COLO668 (cell line): ENCODE measurements at regions not wholly inside any gene's neighbourhood (a gene's known extent, or its start where the extent isn't known, plus 50 kb on each side); places are given as distances from the start of the nearest gene placed in this dataset.

ENCODE experiments used
- DNase-seq: peaks from one replicate; lab custom pipeline; 2025; ENCODE audit not compliant: unreplicated experiment; lab: John Stamatoyannopoulos, UW

DNA sequence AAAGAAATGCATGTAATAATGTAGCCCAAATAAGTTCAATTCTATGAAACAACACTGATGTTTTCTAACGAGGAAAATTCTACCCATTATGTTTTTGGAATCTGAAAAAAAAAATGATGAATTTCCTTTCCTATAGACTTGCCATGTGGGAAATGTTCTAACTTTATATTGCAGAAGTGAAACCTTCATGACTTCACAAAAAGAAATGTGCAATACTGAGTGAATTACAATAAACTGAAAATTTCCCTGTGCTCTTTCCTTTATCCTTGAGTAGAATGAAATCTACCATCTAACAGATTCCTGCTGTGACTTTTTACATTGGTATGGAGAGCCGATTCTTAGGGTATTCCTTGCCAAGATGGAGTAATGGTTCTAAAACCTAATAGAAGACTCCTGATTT is 1622.5 kb downstream of the MAT2B start:
- no peak for DNase-seq

DNA sequence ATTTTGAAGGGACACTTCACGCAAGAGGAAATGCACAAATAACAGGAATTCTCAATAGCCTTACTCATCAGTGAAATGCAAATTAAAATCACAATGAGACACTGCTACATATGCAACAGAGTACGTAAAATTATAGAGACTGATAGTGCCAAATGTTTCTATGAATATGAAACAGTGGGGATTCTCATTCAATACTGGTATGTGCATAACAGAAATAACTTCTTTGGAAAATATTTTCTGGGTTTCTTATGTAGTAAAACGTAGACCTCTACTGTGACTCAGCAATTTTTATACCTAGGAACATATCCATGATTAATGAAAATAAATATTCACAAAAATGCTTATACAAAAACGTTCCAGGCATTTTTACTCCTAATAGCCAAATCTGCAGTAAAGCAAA is 1625.2 kb downstream of the MAT2B start:
- DNase-seq: no peak

DNA sequence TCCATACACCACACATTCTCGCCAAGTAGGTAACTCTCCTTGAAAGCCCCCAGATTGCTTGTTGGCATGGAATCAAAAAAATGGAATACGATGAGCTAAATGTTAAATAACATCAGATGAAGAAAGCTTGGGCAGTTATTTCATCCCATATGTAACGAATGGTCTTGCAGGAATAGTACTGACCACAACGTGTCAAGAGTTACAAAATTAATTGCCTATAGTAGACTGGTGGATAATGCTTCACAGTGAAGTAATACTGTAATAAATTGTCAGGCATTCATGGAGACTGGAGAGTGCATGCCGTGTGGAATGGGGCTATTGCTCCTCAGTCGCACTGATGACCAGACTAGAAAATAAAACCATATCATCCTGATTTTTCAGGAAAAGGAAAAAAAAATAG is 1628.7 kb downstream of the MAT2B start:
- DNase-seq: no peak

DNA sequence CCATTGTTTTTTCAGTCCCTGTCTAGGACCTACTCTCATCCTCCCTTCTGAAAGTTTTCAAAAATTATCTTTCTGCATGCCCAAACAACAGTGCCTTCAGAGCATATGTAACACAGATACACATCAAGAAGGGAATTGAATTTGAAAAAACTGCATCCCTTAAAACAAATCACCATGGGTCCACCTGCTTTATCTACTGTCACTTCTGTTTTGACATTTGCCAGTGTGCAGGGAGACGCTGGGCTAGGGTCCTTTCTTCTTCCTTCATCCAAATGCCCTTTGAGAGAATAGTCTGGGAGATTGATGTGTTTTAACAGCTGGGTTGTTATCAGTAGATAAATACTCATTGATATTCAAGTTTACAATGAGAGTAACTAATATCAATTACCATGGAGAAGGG is 1630.1 kb downstream of the MAT2B start:
- DNase-seq: no peak

DNA sequence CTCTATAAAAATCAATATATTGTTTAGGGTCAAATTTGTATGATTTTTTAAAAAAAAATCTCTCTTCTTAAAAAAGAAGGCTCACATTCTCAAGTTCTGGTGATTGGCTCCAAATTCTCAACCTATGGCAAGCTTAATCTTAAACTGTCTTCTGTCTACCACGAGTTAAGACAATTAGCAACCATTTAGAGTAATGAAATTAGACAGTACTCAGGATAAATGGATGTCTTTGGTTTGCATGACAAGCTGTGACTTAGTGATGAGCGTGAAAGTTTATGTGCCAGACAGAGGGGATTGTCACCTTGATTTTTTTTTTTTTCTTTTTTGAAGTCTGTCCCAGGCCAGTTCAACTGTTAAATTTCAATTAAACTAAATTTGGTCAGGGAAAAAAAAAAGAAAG is 1632.3 kb downstream of the MAT2B start:
- no peak for DNase-seq

DNA sequence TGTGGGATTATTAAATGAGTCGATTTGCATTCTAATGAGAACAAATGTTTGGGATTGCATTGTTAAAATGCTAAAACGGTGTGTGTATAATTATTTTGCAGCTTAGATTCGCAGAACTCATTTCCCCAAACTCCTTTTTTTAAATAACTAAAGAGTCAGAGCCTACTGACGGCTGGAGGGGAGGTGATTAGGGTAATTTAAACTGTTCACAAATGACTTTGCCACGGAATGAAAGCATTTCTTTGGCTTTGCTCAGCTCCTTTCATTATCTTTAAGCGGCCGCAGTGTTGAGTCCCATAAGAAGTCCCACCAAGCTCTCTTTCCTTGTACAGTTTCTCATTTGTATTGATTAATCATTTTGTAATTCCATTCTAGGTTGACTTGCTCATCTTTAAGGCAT is 1632.8 kb downstream of the MAT2B start:
- DNase-seq: no peak

DNA sequence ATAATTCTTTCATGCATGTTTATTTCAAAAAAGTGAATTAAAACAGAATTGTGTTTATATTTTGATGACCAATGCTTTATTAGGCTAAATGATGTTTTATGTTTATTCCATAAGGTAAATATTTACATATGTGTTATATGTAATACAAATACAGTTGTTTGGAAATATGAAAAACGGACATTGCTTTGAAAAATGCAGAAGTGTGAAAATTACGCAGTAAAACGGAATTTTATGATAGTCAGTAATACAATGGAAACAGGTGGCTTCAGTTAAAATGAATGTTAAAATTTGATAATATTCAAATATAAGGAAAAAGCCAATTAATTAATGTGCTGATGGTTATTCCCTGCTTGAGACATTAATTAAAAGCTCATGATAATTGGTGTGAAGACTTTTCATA is 1633.8 kb downstream of the MAT2B start:
- DNase-seq: no peak

DNA sequence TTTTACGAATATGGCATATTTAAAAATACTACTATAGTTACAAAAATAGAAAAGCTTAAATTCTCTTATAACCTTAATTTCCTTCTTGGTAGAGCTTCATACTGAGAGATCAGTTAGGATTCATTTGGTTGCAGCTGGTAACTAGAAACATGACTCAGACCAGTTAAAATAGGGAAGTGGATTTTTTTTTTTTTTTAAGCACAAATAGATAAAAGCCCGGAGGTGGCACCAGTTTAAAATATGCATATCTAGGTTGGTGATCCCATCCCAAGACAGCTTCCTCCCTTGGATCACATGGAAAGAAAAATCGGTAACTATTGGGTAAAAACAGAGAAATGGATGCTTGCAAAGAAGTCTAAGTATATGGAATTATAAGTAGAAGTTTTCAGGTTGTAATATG is 1634.3 kb downstream of the MAT2B start:
- DNase-seq: no peak

DNA sequence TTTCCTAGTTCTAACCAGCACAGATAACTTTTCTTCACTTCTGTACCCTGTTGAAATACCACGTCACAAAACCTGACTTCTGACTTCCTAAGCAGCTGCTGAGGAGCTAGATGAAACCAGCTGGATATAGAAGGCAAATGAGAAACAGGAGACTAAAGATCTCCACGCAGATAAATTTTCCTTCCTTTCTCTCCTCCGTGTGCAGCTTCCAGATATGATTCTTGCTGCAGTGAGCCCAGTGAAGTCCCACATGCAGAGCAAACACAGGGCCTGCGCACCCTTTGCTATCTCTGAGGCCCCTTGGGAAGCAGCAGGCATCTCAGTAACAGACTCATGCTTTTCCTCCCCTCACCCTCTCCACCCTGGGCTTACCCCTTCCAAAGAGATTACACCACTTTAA is 1638.3 kb downstream of the MAT2B start:
- DNase-seq: no peak

DNA sequence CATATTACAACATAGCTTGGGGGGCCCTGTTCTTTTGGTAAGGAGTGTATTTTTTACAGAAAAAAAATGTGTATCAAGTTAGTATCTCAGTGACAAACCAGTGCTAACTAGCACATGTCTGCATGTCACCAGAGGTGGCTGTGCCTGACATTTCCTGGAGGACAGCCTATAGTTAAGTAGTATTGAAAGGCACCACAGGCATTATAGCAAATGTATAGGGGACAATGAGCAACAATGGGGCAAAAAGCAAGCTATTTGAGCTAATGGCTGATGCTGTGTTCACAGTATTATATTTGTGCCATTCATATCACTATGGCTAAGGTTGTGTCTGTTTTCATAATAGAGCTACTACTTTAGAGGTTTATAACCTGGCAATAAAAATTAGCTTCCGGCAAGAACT is 1644.0 kb downstream of the MAT2B start:
- DNase-seq: no peak

DNA sequence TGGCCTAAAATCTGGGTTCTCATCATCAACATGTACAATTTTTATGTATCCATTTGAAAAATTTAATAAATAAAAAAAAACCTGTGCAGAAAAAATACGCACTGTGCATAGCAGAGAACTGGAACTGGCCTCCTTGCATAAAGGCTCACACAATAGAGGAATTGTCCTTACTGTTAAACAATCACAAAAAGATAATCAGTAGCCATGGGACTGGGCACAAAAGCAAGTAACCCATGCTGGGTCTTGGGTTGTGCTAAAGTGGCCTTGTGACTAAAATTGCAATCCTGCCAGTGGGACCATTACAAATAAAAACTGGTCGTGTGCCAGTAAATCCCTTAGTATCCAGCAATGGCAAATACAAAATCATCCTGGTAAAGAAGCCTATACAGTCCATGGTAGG is 1646.6 kb downstream of the MAT2B start:
- DNase-seq: no peak

DNA sequence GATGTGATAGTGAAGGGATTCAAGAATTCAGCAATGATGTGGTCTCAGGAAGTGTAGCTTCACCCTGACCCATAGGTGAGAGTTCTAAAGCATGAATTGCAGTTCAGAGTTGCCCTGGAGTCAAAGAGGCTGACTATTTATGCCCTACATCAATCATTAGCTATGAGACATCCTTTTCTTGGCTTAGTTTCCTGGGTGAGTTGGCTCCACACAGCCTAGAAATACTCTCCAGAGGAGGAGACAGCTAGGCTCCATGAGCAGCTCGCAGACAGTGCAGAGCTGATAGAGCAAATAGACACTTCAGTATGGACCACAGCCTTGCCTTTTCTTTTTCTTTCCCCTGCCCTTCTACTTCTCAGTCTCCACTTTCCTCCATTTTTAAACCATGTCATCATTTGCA is 1651.8 kb downstream of the MAT2B start:
- no peak for DNase-seq

DNA sequence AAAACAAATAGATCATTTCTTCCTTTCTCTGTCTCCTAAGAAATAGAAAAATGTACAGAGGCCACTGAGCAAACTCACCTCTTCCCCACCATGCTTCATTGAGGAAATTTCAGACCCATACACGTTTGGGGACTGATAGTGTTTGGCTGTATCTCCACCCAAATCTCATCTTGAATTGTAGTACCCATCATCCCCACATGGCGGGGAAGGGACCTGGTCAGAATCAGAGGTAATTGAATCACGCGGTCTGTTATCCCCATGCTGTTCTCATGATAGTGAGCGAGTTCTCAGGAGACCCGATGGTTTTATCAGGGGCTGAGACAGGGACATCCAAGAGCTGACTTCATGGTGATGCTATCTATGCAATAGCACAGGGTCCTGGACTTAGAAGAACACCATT is 1655.8 kb downstream of the MAT2B start:
- no peak for DNase-seq

DNA sequence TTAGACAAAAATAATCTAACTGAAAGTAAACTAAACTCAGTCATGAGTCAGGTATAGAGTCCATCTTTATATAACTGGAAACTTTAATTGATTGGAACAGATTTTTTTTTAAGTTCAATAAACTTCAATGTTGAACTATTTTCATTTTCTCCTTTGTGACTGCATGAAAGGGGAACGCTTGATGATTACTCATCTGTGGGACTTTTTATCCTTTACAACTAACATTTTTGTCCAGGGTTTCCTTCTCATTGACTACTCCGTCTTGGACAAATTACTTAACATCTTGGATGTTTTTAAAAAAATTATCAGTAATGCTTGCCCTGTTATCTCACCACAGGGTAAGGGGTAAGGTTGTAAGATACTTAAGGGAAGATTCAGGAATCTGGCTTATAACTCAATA is 1658.4 kb downstream of the MAT2B start:
- DNase-seq: no peak

DNA sequence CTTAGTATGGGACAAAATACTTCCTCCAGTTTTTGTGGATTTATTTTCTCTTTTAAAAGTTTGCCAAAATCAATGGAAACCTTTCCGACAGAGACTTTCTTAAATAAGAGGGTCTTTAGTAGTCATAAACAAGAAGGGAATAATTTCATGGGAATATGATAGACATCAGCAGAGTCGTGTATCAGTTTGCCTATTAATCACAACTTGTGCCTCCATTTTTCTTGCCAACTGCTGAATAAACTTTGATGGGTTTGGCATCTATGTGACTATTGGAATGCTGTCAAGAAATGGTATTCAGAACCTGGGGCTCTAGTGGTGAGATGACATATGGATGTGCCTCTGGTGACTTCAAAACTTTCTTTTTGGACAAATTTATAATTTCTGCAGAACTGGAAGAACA is 1668.2 kb downstream of the MAT2B start:
- DNase-seq: no peak

DNA sequence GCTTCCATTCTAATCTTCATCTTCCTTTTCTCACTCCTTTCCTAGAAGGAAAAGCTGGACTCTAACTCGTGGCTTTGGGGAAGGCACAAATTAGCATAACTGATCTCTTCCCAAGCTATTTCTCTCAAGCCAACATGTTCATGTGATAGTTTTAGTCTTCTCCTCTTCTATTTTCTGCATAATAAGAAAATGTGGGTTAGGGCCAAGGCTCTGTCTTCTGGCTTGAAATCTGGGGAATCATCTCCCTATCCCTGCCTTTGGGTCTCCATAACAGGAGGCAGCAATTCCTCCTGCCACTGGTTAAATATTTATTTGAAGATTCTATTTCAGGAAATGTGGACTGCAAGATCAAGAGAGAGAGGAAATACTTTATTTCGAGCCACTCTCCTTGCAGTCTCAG is 1669.6 kb downstream of the MAT2B start:
- DNase-seq: no peak

DNA sequence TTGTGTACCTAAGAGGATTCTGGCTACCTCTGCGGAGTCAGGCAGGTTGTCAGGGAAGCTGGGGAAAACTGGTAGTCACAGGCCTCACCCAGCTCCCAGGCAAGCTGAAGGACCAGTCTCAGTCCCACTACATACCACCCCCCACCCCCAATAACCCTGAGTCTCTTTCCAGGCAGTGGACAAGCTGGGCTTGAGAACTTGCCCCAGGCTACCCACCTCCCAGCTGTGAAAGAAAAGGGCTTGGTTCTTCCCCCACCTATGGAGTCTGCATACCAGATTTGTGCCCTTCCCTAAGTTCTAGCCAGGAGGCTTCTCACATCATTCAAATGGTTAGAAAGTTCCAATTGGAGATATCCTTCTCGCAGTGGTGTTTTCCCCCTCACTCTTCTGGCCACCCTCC is 1678.8 kb downstream of the MAT2B start:
- DNase-seq: no peak

DNA sequence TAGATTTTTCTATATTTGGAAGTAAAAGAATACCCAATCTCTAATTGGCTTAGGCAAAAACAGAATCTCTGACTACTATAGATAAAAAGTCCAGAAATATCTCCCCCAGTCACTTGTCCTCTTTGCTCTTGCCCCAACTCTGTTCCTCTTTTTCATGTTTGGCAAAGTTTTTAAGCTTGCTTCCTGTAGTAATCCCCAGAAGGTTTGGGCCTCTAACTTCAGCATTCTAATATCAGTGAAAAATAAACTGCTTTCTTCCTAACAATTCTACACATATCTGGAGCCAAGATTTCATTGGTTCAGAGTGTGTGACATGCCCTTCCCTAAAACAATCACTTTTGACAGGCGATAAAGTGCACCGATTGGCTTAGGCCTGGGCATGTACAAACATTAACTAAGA is 1680.3 kb downstream of the MAT2B start:
- DNase-seq: no peak

DNA sequence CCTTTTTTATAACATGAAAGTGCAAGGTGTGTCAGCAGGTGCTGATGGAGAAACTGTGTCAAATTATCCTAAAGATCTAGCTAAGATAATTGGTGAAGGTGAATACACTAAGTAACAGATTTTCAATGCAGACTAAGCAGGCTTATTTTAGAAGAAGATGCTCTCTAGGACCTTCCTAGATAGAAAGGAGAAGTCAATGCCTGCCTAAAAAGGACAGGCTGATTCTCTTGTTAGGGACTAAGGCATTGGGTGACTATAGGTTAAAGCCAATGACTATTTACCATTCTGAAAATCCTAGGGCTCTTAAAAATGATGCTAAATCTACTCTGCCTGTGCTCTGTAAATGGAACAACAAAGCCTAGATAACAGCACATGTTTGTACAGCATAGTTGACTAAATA is 1682.4 kb downstream of the MAT2B start:
- DNase-seq: no peak

DNA sequence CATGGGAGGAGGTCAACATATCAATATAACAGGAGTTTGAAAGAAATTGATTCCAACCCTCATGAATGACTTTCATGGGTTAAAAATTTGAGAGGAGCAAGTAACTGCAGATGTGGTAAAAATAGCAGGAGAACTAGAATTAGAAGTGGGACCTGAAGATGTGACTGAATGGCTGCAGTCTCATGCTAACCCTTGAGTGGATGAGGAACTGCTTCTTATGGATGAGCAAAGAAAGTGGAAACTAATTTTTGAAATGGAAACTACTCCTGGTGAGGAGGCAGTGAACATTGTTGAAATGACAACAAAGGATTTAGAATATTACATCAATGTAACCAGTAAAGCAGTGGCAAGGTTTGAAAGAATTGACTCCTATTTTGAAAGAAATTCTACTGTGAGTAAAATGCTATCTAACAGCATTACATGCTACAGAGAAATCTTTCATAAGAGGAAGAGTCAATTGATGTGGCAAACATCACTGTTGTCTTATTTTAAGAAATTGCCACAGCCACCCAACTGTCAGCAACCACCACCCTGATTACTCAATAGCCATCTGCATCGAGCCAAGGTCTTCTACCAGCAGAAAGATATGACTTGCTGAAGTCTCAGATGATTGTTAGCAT is 1683.2 kb downstream of the MAT2B start:
- DNase-seq: no peak

DNA sequence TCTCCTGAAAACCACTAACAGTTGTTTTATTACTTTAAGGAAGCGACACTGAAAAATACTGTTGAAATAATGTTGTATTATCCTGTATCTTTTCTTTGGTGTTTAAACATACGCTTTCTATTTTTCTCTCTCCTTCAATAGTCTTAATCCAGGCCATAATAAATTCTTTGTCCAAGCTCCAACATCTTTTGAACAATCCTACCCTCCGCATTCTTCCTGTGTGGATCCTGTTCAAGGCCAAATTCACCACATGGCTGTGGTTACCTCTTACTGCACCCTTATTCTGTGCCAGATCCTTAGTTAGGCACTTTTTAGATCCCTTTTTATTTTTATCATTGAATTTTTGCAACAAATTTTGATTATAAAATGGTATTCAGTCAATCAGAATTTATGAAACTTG is 1691.5 kb downstream of the MAT2B start:
- DNase-seq: no peak

DNA sequence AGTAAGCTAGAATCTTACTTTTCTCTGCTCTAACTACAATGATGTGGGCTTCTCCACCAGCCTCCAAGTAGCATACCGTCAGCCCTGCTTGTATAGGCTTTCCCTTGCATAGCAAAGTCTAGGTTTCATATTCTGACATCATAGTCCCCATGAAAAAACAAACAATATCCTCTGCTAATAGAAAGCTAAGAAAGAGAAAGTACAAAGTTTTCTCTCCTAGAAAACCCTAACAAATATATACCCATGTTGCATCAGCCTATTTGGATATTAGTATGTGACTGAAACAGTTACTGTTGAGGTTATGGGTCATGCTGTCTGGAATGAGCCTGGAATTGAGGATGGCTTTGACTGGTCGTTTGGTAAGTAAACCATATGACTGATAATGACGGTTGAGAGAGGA is 1696.0 kb downstream of the MAT2B start:
- no peak for DNase-seq

DNA sequence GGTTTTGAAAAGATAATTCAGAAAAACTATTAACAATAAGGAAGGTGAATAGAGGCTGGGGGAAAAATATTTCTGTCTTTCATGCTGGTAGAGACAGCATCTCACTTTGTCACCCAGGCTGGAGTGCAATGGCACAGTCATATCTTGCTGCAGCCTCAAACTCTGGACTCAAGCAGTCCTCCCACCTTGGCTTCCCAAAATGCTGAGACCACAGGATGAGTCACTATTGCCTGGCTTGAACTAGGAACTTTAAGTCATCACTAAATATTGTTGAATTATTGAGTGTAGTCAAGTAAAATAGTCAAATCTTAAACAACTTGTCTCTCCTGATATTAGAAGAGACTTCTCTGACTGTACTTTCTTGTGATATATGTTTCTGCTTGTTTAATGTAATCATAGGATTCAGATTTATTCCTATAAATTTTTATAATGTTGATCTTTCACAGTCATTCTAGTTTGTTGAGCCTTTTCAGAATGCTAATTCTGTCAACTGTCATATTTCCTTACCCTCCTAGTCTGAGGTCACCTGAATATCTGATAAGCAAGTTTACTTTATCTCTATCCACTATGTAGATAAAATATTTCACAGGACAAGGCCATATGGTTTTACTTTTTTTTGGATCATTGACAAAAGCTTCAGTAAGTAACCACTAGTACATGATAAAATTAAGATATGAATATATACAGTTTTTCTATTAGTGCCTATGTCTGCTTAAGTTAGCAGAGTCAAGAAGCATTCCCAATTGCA is 1696.5 kb downstream of the MAT2B start:
- DNase-seq: no peak
